Hepatocyte (in vitro differentiated cells): ENCODE measurements at regions not wholly inside any gene's neighbourhood (a gene's known extent, or its start where the extent isn't known, plus 50 kb on each side); places are given as distances from the start of the nearest gene placed in this dataset.

Experiments used
- EZH2phosphoT487 ChIP-seq: fragments of 200-600 bp; sonication (generic); IDR thresholded peaks from one replicate; pipeline ENCODE4 v1.6.1; 2018; ENCODE audit warnings: antibody characterized with exemption, mild to moderate bottlenecking, low read depth, moderate library complexity; ENCODE audit not compliant: unreplicated experiment, severe bottlenecking
- TF ChIP-seq, protein P1 (sequence below): fragments of 200-600 bp; sonication (generic); IDR thresholded peaks from 2 replicates; pipeline ENCODE4 v1.5.1; 2016; ENCODE audit warnings: antibody characterized with exemption, mild to moderate bottlenecking; ENCODE audit not compliant: poor library complexity

DNA sequence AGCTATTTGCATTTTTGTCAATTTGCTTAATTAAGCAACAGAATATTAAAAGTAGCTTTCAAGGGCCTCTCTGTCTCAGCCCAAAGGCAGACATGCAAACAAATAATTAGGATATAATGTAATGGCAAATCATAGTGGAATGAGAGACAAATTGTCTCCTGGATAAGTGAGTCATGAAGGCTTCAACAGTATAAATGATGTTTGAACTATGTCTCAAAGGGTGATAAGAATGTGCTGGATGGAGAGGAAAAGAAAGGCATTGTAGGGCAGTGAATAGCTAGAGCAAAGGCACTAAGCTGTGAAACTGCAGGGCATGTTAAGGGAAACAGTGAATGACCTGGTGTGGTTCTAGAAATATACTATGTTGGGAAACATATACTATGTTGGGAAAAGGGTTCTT is 53.5 kb upstream of the PPP1R12A start:
- TF ChIP-seq, protein P1, sequence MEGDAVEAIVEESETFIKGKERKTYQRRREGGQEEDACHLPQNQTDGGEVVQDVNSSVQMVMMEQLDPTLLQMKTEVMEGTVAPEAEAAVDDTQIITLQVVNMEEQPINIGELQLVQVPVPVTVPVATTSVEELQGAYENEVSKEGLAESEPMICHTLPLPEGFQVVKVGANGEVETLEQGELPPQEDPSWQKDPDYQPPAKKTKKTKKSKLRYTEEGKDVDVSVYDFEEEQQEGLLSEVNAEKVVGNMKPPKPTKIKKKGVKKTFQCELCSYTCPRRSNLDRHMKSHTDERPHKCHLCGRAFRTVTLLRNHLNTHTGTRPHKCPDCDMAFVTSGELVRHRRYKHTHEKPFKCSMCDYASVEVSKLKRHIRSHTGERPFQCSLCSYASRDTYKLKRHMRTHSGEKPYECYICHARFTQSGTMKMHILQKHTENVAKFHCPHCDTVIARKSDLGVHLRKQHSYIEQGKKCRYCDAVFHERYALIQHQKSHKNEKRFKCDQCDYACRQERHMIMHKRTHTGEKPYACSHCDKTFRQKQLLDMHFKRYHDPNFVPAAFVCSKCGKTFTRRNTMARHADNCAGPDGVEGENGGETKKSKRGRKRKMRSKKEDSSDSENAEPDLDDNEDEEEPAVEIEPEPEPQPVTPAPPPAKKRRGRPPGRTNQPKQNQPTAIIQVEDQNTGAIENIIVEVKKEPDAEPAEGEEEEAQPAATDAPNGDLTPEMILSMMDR: no peak
- no peak for TF ChIP-seq EZH2phosphoT487
